HG02610 (cell line): ENCODE measurements at regions not wholly inside any gene's neighbourhood (a gene's known extent, or its start where the extent isn't known, plus 50 kb on each side); places are given as distances from the start of the nearest gene placed in this dataset.
A peak's percentile ranks its signal among the peaks of the same experiment; 100 is the strongest.

Experiments
- ATAC-seq: cut with Tn5 transposase; IDR thresholded peaks from one replicate; pipeline ENCODE4 v1.9.1; 2021; ENCODE audit warnings: mild to moderate bottlenecking, moderate library complexity; ENCODE audit not compliant: unreplicated experiment

DNA sequence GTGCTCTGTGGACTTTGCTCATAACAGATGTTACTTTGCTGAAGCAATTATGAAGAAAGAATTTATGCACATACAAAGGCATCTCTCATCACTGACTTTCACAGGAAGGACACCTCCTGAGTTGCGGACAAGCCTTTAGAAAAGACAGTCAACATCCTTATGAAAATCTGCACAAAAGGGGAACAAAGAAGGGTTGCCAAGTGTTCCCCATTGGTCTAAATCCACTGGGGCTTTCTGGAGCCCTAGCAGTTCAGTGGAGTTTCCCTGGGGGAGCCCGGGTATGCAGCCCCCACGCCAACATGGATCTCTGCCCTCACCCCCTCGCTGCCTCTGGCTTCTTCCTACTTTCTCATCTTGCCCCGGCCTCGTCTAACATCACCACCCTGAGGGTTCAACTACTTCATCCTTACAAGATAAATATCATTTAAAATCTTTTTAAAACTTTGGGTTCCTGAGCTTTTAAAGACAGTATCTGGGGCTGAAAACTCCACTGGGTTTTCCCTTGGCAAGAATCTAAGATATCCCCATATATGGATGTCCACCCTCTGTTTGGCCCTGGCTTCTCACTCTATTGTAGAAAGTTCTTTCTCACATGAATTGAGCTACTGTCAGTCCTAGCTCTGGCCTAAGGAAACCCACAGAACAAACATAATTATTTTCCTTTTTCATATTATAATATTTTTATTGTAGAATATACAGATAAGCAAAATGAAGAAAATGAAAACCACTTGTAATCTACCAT lies 207.9 kb upstream of the RGMA start:
- ATAC-seq, result peak; percentile 86

DNA sequence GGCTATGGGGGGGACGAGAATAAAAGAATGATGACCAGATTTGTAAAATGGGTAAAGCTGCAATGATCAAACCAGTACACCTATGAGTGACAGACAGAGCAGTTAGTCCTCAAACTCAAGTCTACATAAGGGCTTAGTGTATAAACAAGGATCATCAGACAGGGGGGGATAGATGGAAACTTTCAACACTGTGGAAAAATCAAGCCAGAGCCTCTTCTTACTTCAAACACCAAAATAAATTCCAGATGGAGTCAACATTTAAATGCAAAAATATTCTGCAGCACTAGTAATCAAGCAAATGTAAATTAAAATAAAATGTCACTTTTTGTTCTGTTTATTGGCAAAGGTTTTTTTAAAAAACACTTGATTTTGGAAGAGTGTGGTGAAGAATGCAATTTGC lies 205.9 kb upstream of the RGMA start:
- no peak for ATAC-seq

- no peak for ATAC-seq
Observed at GRCh38 chr15:93294066-93294465, 205.1 kb upstream of the RGMA start.

GRCh38 chr15:93291380-93291779 lies 202.4 kb upstream of the RGMA start:
- ATAC-seq, result no peak

DNA sequence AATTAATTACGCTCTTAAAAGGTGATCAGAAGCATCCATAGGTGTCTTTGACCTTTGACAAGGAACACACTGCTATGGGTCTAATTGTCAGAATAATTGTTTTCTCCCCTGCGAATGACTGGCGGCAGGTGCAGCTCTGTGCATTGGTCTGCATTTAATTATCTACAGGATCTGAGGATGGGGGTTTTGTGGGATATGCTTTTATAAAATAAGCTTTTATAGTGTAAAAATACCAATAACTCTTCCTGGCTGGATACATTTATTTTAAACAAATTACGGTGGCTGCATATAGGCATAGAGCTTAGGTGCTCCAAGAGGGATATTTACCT lies 201.6 kb upstream of the RGMA start:
- no peak for ATAC-seq

DNA sequence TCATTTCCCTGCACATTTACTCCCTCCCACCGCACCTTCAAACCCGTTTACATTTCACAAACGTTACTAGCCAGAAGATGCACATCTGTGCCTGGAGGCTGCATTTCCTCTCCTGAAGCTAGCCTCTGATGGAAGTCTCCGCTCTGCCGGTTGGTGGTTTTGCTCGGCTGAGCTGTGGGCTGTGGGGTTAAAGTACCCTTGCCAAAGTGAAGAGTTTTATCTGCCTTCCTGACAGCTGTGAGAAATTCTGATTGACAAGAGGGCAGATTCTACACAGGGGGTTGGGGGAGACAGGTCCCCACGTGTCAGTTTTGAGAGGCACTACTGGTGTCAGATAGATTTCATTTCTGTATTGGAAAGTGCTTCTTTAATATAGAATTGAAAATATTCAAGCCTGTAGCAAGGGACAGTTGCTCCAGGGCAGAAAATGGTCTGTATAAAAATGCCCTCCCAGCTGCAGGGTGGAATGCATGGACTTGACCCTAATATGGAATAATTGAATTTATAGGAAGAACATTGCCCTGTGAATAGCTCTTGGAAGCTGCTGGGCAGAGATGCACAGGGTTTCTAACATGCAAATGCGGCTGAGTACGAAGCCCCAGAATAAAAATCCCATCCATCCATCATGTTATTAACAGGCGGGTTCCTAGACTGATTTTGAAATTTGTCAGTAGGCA lies 201.1 kb upstream of the RGMA start:
- ATAC-seq, result no peak

- ATAC-seq, result no peak
Observed at GRCh38 chr15:93288728-93289294, 199.8 kb upstream of the RGMA start.

- ATAC-seq, result no peak
Observed at GRCh38 chr15:93286446-93286845, 197.4 kb upstream of the RGMA start.

GRCh38 chr15:93283854-93284253 lies 194.8 kb upstream of the RGMA start:
- no peak for ATAC-seq

DNA sequence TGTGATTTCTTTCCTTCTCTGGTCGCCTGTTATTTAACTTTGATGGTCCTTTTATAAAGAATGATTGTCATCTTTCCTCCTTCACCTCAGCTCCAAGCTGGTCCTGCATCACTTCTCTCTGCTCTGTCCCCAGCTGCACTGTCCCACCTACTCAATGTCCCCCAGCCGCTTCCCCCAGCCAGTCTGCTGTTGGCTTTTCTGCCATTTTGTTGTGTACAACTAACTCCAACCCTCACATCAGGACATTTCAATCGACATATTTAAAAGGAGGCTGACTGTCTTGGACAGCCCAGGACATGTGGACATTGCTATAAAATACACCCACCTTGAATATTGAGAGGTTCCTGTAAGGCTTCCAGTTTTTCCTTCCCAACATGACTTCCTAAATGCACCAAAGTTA lies 193.8 kb upstream of the RGMA start:
- no peak for ATAC-seq

GRCh38 chr15:93278783-93279182 lies 189.8 kb upstream of the RGMA start:
- ATAC-seq, result no peak

- no peak for ATAC-seq
Observed at GRCh38 chr15:93278006-93278405, 189.0 kb upstream of the RGMA start.

- no peak for ATAC-seq
Observed at GRCh38 chr15:93274257-93274656, 185.2 kb upstream of the RGMA start.

DNA sequence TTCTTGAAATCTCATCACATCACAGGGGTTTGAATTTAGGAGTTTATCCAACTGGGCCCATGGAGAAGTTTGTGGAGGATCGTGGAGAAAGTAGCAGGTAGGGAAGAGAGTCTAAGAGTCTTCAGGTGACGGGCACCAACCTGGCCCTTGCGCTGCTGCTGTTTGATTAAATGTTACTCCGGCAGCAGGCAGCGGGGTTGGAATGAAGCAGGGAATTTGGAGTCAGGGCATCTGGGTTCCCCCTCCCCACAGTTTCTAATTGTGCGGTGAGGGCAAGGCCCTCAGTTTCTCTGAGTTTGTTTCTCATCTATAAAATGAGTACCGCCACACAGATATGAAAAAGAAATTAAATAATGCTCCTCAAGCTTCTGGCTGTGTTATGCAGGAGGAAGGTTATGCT lies 182.9 kb upstream of the RGMA start:
- ATAC-seq, result no peak

DNA sequence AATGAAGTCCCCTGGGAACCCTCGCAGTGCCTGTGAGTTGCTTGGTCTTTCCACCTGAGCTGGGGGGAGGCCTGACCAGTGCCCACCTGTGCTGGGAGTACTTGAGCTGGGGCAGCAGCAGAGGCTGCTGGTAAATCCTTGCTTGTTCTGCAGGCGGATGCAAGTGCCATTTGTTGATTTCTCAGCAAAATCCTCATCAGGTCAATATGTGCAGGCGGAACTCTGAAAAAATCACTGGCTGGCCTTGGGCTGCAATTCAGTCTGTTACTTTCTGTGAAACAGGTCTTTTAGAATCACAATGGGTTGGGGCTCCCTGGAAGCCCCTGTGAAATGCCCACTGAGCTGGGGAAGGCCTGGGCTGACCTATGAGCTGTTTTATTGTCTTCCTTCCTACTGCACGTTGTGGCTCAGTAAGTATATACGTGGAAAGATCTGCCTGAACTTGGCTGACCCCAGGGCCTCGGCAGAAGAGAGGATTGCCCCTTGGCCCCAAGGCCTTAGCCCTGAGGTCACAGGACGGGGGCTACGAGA lies 182.0 kb upstream of the RGMA start:
- ATAC-seq, result no peak

- no peak for ATAC-seq
Observed at GRCh38 chr15:93268066-93268465, 179.1 kb upstream of the RGMA start.

DNA sequence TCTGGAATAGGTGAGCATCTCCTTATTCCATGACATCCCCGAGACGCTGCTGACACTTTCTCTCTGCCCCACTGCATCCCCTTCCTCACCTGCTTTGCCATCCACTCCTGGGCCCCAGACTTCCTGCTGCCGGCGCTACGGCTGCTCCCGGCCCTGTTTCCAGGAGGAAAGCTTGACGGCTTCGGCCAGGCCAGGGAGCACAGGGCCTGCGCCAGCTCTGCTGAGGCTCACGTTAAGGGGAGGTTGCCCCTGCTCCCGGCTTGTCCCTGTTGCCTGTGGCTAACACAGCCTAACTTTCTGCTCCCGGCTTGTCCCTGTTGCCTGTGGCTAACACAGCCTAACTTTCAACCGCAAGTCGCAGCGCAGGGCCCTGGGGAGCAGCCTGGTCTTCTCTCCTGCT lies 177.3 kb upstream of the RGMA start:
- no peak for ATAC-seq

DNA sequence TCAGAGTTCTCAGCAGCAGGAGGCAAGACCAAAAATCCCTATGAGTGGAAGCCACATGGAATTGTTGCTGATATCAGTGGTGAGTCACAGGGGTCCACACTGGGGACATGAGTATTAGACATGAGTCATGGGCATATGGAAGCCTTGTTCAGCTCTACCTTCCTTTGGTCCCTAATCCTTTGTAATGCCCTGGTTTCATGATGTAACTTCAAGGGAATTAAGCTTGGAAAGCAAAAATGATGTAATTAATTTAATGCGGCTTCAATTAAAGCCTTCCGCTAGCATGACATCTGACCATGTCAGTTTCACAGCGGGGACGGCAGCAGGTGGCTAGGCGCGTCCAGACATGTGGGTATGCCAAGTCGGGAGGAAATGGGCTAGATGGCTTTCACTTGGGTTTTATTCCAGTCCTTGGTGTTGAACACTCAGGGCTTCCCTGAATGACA lies 176.1 kb upstream of the RGMA start:
- no peak for ATAC-seq

DNA sequence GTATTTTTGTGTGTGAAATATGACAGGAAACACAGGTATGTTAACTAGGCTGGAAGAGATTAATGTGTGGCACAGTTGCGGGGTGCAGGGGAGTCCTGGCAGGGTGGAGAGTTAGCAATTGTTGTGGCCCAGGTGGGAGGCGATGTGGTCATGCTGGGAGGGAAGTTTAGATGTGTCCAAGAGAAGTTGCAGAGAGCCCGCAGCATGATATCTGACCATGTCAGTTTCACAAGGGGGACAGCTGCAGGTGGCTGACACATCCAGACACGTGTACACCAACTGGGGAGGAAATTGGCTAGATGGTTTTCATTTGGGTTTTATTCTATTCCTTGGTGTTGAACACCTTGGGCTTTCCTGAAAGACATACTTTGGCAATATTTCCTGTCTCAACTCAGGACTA lies 172.8 kb upstream of the RGMA start:
- ATAC-seq, result no peak

- ATAC-seq, result no peak
Observed at GRCh38 chr15:93257920-93258319, 168.9 kb upstream of the RGMA start.

DNA sequence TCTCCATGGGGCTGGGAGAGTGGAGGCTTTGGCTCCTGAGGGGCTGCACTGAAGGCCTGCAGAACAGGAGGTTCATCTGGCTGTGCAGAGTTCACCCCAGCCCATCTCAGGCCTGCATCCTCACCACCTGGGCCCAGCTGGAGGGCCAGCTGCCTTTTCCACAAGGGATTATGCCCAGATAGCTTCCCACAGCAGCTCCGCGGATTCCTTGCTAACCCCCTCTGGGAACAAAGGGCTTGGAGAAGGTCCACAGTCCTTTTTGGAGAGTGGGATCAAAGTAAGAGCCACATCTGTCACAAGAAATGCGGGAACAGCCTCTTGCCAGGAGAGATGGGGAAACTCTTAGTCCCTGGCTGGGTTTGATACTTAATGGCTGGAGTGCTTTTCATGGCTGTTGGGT lies 164.7 kb upstream of the RGMA start:
- no peak for ATAC-seq

DNA sequence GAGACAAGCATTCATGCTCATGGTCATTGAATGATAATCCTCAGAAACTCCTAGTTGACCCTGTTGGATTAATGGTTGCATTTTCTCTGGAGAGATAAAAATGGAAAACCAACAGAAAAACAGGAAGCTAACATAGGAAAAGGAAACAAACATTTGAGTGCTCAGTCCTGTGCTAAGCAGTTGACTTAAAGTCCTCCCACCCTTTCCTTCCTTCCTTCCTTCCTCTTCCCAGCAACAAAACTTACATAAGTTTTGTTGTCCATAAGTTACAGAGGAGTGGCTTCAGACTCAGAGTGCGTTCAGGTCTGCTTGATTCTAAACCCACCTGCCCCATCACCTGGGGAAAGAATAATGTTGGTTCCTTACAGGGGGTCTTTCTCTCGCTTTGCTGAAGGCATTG lies 163.8 kb upstream of the RGMA start:
- ATAC-seq, result no peak
